Astrocyte of the hippocampus (primary cell): ENCODE measurements at regions not wholly inside any gene's neighbourhood (a gene's known extent, or its start where the extent isn't known, plus 50 kb on each side); places are given as distances from the start of the nearest gene placed in this dataset.

Source experiments
- DNase-seq: peaks from one replicate; pipeline ENCODE4 v3.0.0; 2011; ENCODE audit warnings: low read depth, low spot score

GRCh38 chr2:62596061-62596921, 90.3 kb upstream of the TMEM17 start:
- peak; percentile 74 for DNase-seq

GRCh38 chr2:62595474-62595873, 89.5 kb upstream of the TMEM17 start:
- DNase-seq: no peak

- no peak for DNase-seq
Observed at GRCh38 chr2:62593825-62594224, 87.8 kb upstream of the TMEM17 start.

- DNase-seq: no peak
Observed at GRCh38 chr2:62591491-62591890, 85.5 kb upstream of the TMEM17 start.

GRCh38 chr2:62589691-62590356, 83.8 kb upstream of the TMEM17 start:
- no peak for DNase-seq

GRCh38 chr2:62587592-62587991, 81.6 kb upstream of the TMEM17 start:
- no peak for DNase-seq

GRCh38 chr2:62586981-62587380, 81.0 kb upstream of the TMEM17 start:
- DNase-seq: peak; percentile 34

GRCh38 chr2:62578803-62579640, 73.0 kb upstream of the TMEM17 start:
- peak; percentile 41 for DNase-seq

GRCh38 chr2:62577994-62578781, 72.2 kb upstream of the TMEM17 start:
- peak; percentile 75 for DNase-seq

- DNase-seq: no peak
Observed at GRCh38 chr2:62576276-62576939, 70.4 kb upstream of the TMEM17 start.

GRCh38 chr2:62573936-62574335, 67.9 kb upstream of the TMEM17 start:
- no peak for DNase-seq

GRCh38 chr2:62573137-62573731, 67.2 kb upstream of the TMEM17 start:
- peak; percentile 42 for DNase-seq

- DNase-seq: peak; percentile 45
Observed at GRCh38 chr2:62570861-62571698, 65.1 kb upstream of the TMEM17 start.

- DNase-seq: no peak
Observed at GRCh38 chr2:62569907-62570841, 64.2 kb upstream of the TMEM17 start.

- DNase-seq: no peak
Observed at GRCh38 chr2:62568983-62569837, 63.2 kb upstream of the TMEM17 start.

- no peak for DNase-seq
Observed at GRCh38 chr2:62568074-62568473, 62.1 kb upstream of the TMEM17 start.

- DNase-seq: no peak
Observed at GRCh38 chr2:62567669-62568068, 61.7 kb upstream of the TMEM17 start.
